ENCODE measurements at regions not wholly inside any gene's neighbourhood (a gene's known extent, or its start where the extent isn't known, plus 50 kb on each side); places are given as distances from the start of the nearest gene placed in this dataset.

DNA sequence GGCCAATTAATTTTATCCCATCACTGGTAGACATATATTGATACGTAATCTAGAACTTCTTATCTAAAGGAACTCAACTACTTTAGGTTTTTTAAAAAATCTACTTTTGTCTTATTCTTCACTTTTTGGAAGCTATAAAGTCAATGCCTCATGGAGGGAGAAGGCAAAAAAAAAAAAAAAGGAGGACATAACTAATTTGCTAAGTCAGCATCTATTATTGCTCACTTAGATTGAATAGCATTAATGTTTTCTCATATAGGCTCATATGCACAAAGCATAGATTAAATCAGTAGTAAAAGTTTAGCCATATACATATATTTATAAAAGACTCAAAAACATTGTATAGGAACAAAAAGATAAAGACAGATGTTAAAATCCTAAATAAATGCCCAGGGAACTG lies 179.3 kb upstream of the DGKB start:
- TF ChIP-seq GATA2 (IDR thresholded peaks at IDR 0.05; ENCODE audit: low read depth, low read length) (no peak), GATA3 (IDR thresholded peaks at IDR 0.05; ENCODE audit: low read depth, low read length) (no peak)

All from SH-SY5Y (cell line).